CD4-positive, alpha-beta memory T cell (primary cell): ENCODE measurements at regions not wholly inside any gene's neighbourhood (a gene's known extent, or its start where the extent isn't known, plus 50 kb on each side); places are given as distances from the start of the nearest gene placed in this dataset.

Source experiments
- CTCF ChIA-PET: fragments of 350-600 bp; sonication (Branson Sonifier 250); formaldehyde crosslinking; loops from one replicate; lab custom pipeline; 2021; ENCODE audit warnings: inconsistent platforms; ENCODE audit not compliant: partially characterized antibody; lab: Charles Lee
- POLR2A ChIA-PET: fragments of 350-600 bp; sonication (Branson Sonifier 250); formaldehyde crosslinking; loops from one replicate; lab custom pipeline; 2021; ENCODE audit not compliant: partially characterized antibody; lab: Charles Lee
- DNase-seq, 5 donors: peaks; one replicate each; pipeline versions ENCODE4 v3.0.0 to v3.0.0-alpha.2; 2020 to 2022; ENCODE audit warnings: mixed read lengths in 1 of 5
- H3K27ac ChIP-seq: one replicate; pipeline ENCODE4 v1.7.0; 2013; ENCODE audit warnings: low read depth, low read length
- H3K27me3 ChIP-seq: 2 replicates; pipeline ENCODE4 v1.7.0; 2013; ENCODE audit warnings: mild to moderate bottlenecking, low read length, moderate library complexity; ENCODE audit not compliant: insufficient read depth
- H3K36me3 ChIP-seq: 2 replicates; pipeline ENCODE4 v1.7.0; 2013; ENCODE audit warnings: mild to moderate bottlenecking, low read length, moderate library complexity; ENCODE audit not compliant: insufficient read depth
- H3K4me1 ChIP-seq: 2 replicates; pipeline ENCODE4 v1.7.0; 2013; ENCODE audit warnings: mild to moderate bottlenecking, low read length, moderate library complexity; ENCODE audit not compliant: insufficient read depth
- H3K4me3 ChIP-seq, 2 donors: one replicate each; pipeline ENCODE4 v1.7.0; 2013; ENCODE audit warnings: low read length in 2 of 2, mild to moderate bottlenecking in 1 of 2
- H3K9me3 ChIP-seq, 2 donors: one replicate each; pipeline ENCODE4 v1.7.0; 2013; ENCODE audit warnings: low read length in 2 of 2, control low read depth in 1 of 2; ENCODE audit not compliant: control insufficient read depth in 1 of 2
- H3K27ac Mint-ChIP-seq, 7 donors: one replicate each; pipeline ENCODE4 v1.8.0; 2020 to 2021; ENCODE audit warnings: mixed read lengths in 7 of 7, mild to moderate bottlenecking in 6 of 7, inconsistent platforms in 3 of 7, moderate library complexity in 3 of 7
- H3K27me3 Mint-ChIP-seq, 2 donors: one replicate each; pipeline ENCODE4 v1.8.0; 2020 to 2021; ENCODE audit warnings: mixed read lengths in 2 of 2
- H3K36me3 Mint-ChIP-seq, 2 donors: one replicate each; pipeline ENCODE4 v1.8.0; 2020 to 2021; ENCODE audit warnings: mixed read lengths in 2 of 2, inconsistent platforms in 1 of 2, mild to moderate bottlenecking in 1 of 2
- H3K4me1 Mint-ChIP-seq, 4 donors: one replicate each; pipeline ENCODE4 v1.8.0; 2020 to 2021; ENCODE audit warnings: mixed read lengths in 4 of 4, mild to moderate bottlenecking in 1 of 4
- H3K4me3 Mint-ChIP-seq, 8 donors: one replicate each; pipeline ENCODE4 v1.8.0; 2020 to 2021; ENCODE audit warnings: mixed read lengths in 8 of 8, mild to moderate bottlenecking in 7 of 8, moderate library complexity in 6 of 8, inconsistent platforms in 3 of 8
- H3K9me3 Mint-ChIP-seq, 8 donors: one replicate each; pipeline ENCODE4 v1.8.0; 2020 to 2021; ENCODE audit warnings: mixed read lengths in 8 of 8, mild to moderate bottlenecking in 5 of 8, inconsistent platforms in 3 of 8, moderate library complexity in 1 of 8
- intact Hi-C: fragments of 100-400 bp; cut with micrococcal nuclease; formaldehyde crosslinking; loops from one replicate; pipeline ENCODE4 v1.15.1; 2023

- H3K36me3 Mint-ChIP-seq = no peaks in the 10 kb centered on the region
- H3K27me3 Mint-ChIP-seq = no peaks in the 10 kb centered on the region
- no peak overlapping the region for H3K27ac Mint-ChIP-seq
- H3K9me3 Mint-ChIP-seq = peaks cover 0 to 5% (median under 1%) of the 10 kb centered on the region in 8 donors
- no peaks in the 10 kb centered on the region for H3K27me3 ChIP-seq
- DNase-seq = no peak
- no peaks in the 10 kb centered on the region for H3K9me3 ChIP-seq
- H3K4me1 ChIP-seq = no peaks in the 10 kb centered on the region
- no peaks in the 10 kb centered on the region for H3K36me3 ChIP-seq
- intact Hi-C loops = no loop called here
- no peaks in the 10 kb centered on the region for H3K4me1 Mint-ChIP-seq
- H3K4me3 Mint-ChIP-seq = no peak overlapping the region
- H3K27ac ChIP-seq = no peak overlapping the region
- ChIA-PET CTCF (no interaction called here), POLR2A (no interaction called here)
- no peak overlapping the region for H3K4me3 ChIP-seq
Measured at GRCh38 chrX:35392232-35392631, 405.9 kb upstream of the MAGEB16 start.

GRCh38 chrX:35406386-35406785 is 391.8 kb upstream of the MAGEB16 start:
- Histone ChIP-seq H3K4me1 (no peaks in the 10 kb centered on the region), H3K36me3 (no peaks in the 10 kb centered on the region), H3K27me3 (no peaks in the 10 kb centered on the region), H3K9me3 (no peaks in the 10 kb centered on the region), H3K27ac (no peak overlapping the region), H3K4me3 (no peak overlapping the region)
- H3K36me3 Mint-ChIP-seq = no peaks in the 10 kb centered on the region
- DNase-seq = no peak
- peak overlapping the region in 1 of 8 donors; percentile 2 for H3K4me3 Mint-ChIP-seq
- H3K27ac Mint-ChIP-seq = no peak overlapping the region
- no peaks in the 10 kb centered on the region for H3K27me3 Mint-ChIP-seq
- ChIA-PET CTCF (no interaction called here), POLR2A (no interaction called here)
- no peaks in the 10 kb centered on the region for H3K4me1 Mint-ChIP-seq
- H3K9me3 Mint-ChIP-seq = peaks cover 0 to 3% (median 0%) of the 10 kb centered on the region in 8 donors
- intact Hi-C loops = no loop called here

GRCh38 chrX:35416782-35417181 is 381.4 kb upstream of the MAGEB16 start:
- Histone ChIP-seq H3K9me3 (no peaks in the 10 kb centered on the region), H3K27ac (no peak overlapping the region), H3K4me1 (no peaks in the 10 kb centered on the region), H3K27me3 (no peaks in the 10 kb centered on the region), H3K4me3 (no peak overlapping the region), H3K36me3 (no peaks in the 10 kb centered on the region)
- ChIA-PET CTCF (no interaction called here), POLR2A (no interaction called here)
- intact Hi-C loops = no loop called here
- H3K27me3 Mint-ChIP-seq = no peaks in the 10 kb centered on the region
- DNase-seq = no peak
- no peak overlapping the region for H3K27ac Mint-ChIP-seq
- no peak overlapping the region for H3K4me3 Mint-ChIP-seq
- no peaks in the 10 kb centered on the region for H3K4me1 Mint-ChIP-seq
- H3K9me3 Mint-ChIP-seq = peaks cover 0 to 4% (median 0%) of the 10 kb centered on the region in 8 donors
- no peaks in the 10 kb centered on the region for H3K36me3 Mint-ChIP-seq

- ChIA-PET CTCF (no interaction called here), POLR2A (no interaction called here)
- no peak for DNase-seq
- Histone ChIP-seq H3K27me3 (no peaks in the 10 kb centered on the region), H3K9me3 (no peaks in the 10 kb centered on the region), H3K27ac (no peak overlapping the region), H3K4me1 (no peaks in the 10 kb centered on the region), H3K36me3 (no peaks in the 10 kb centered on the region), H3K4me3 (no peak overlapping the region)
- Mint-ChIP-seq H3K36me3 (no peaks in the 10 kb centered on the region), H3K4me1 (no peaks in the 10 kb centered on the region), H3K9me3 (peaks cover 0 to 5% (median 0%) of the 10 kb centered on the region in 8 donors), H3K27me3 (no peaks in the 10 kb centered on the region), H3K27ac (no peak overlapping the region), H3K4me3 (no peak overlapping the region)
- intact Hi-C loops = no loop called here
Measured at GRCh38 chrX:35432056-35432455, 366.1 kb upstream of the MAGEB16 start.

- CTCF ChIA-PET = no interaction called here
- H3K27me3 ChIP-seq = no peaks in the 10 kb centered on the region
- H3K27ac Mint-ChIP-seq = no peak overlapping the region
Measured at GRCh38 chrX:35439034-35439660, 359.0 kb upstream of the MAGEB16 start.

GRCh38 chrX:35439692-35440091 is 358.4 kb upstream of the MAGEB16 start:
- H3K4me3 ChIP-seq = no peak overlapping the region
- CTCF ChIA-PET = no interaction called here

More at GRCh38 chrX:35439034-35439660, 359.0 kb upstream of the MAGEB16 start:
- Mint-ChIP-seq H3K4me3 (no peak overlapping the region), H3K9me3 (peaks cover 0 to 6% (median 1%) of the 10 kb centered on the region in 8 donors), H3K36me3 (no peaks in the 10 kb centered on the region), H3K4me1 (no peaks in the 10 kb centered on the region), H3K27me3 (no peaks in the 10 kb centered on the region)
- no peaks in the 10 kb centered on the region for H3K4me1 ChIP-seq
- no peak for DNase-seq
- intact Hi-C loops = no loop called here
- POLR2A ChIA-PET = no interaction called here
- no peaks in the 10 kb centered on the region for H3K9me3 ChIP-seq
- no peak overlapping the region for H3K27ac ChIP-seq
- no peak overlapping the region for H3K4me3 ChIP-seq
- no peaks in the 10 kb centered on the region for H3K36me3 ChIP-seq

GRCh38 chrX:35442421-35442820 is 355.7 kb upstream of the MAGEB16 start:
- Mint-ChIP-seq H3K9me3 (peaks cover 0 to 6% (median 0%) of the 10 kb centered on the region in 8 donors), H3K27ac (no peak overlapping the region), H3K27me3 (no peaks in the 10 kb centered on the region), H3K4me1 (no peaks in the 10 kb centered on the region), H3K4me3 (no peak overlapping the region), H3K36me3 (no peaks in the 10 kb centered on the region)
- Histone ChIP-seq H3K4me3 (no peak overlapping the region), H3K27ac (no peak overlapping the region), H3K4me1 (no peaks in the 10 kb centered on the region), H3K9me3 (no peaks in the 10 kb centered on the region), H3K36me3 (no peaks in the 10 kb centered on the region), H3K27me3 (no peaks in the 10 kb centered on the region)
- no peak for DNase-seq
- intact Hi-C loops = no loop called here
- ChIA-PET POLR2A (no interaction called here), CTCF (no interaction called here)

More at GRCh38 chrX:35439692-35440091, 358.4 kb upstream of the MAGEB16 start:
- Histone ChIP-seq H3K36me3 (no peaks in the 10 kb centered on the region), H3K27me3 (no peaks in the 10 kb centered on the region), H3K27ac (no peak overlapping the region), H3K4me1 (no peaks in the 10 kb centered on the region), H3K9me3 (no peaks in the 10 kb centered on the region)
- intact Hi-C loops = no loop called here
- Mint-ChIP-seq H3K4me1 (no peaks in the 10 kb centered on the region), H3K27ac (no peak overlapping the region), H3K4me3 (no peak overlapping the region), H3K9me3 (peaks cover 0 to 6% (median 1%) of the 10 kb centered on the region in 8 donors), H3K36me3 (no peaks in the 10 kb centered on the region), H3K27me3 (no peaks in the 10 kb centered on the region)
- no peak for DNase-seq
- POLR2A ChIA-PET = no interaction called here
